ENCODE measurements at regions not wholly inside any gene's neighbourhood (a gene's known extent, or its start where the extent isn't known, plus 50 kb on each side); places are given as distances from the start of the nearest gene placed in this dataset.

GRCh38 chr2:120571015-120571728 lies 164.5 kb upstream of the GLI2 start:
- Histone ChIP-seq H3K4me1 (peaks cover 36% of the 10 kb centered on the region), H3K36me3 (no peaks in the 10 kb centered on the region), H3K9me3 (replicated peaks) (no peaks in the 10 kb centered on the region), H3K27me3 (ENCODE audit: low read depth) (no peaks in the 10 kb centered on the region), H3K27ac (replicated peaks) (no peak overlapping the region), H3K4me3 (no peak overlapping the region)
- DNase-seq: no peak
- no peak for TF ChIP-seq CTCF (IDR thresholded peaks at IDR 0.05; ENCODE audit: borderline replicate concordance)
- intact Hi-C loops (cut with micrococcal nuclease): no loop called here

- Histone ChIP-seq H3K27ac (replicated peaks) (no peak overlapping the region), H3K27me3 (ENCODE audit: low read depth) (no peaks in the 10 kb centered on the region), H3K9me3 (replicated peaks) (no peaks in the 10 kb centered on the region), H3K36me3 (no peaks in the 10 kb centered on the region), H3K4me3 (no peak overlapping the region), H3K4me1 (peaks cover 36% of the 10 kb centered on the region)
- intact Hi-C loops (cut with micrococcal nuclease): no loop called here
- no peak for TF ChIP-seq CTCF (IDR thresholded peaks at IDR 0.05; ENCODE audit: borderline replicate concordance)
- no peak for DNase-seq
Measured at GRCh38 chr2:120572226-120572625, 163.4 kb upstream of the GLI2 start.

- Histone ChIP-seq H3K4me1 (peaks cover 26% of the 10 kb centered on the region), H3K36me3 (no peaks in the 10 kb centered on the region), H3K27ac (replicated peaks) (no peak overlapping the region), H3K4me3 (no peak overlapping the region), H3K9me3 (replicated peaks) (no peaks in the 10 kb centered on the region), H3K27me3 (ENCODE audit: low read depth) (no peaks in the 10 kb centered on the region)
- DNase-seq: no peak
- intact Hi-C loops (cut with micrococcal nuclease): no loop called here
- TF ChIP-seq CTCF (IDR thresholded peaks at IDR 0.05; ENCODE audit: borderline replicate concordance): no peak
Measured at GRCh38 chr2:120574620-120575019, 161.0 kb upstream of the GLI2 start.

GRCh38 chr2:120575966-120576365 lies 159.7 kb upstream of the GLI2 start:
- no peak for DNase-seq
- H3K27ac ChIP-seq (replicated peaks): no peak overlapping the region
- H3K9me3 ChIP-seq (replicated peaks): no peaks in the 10 kb centered on the region
- no peak for TF ChIP-seq CTCF (IDR thresholded peaks at IDR 0.05; ENCODE audit: borderline replicate concordance)
- intact Hi-C loops (cut with micrococcal nuclease): no loop called here
- H3K4me3 ChIP-seq: no peak overlapping the region
- H3K36me3 ChIP-seq: no peaks in the 10 kb centered on the region
- peaks cover 26% of the 10 kb centered on the region for H3K4me1 ChIP-seq
- no peaks in the 10 kb centered on the region for H3K27me3 ChIP-seq (ENCODE audit: low read depth)

GRCh38 chr2:120576509-120577474 lies 158.9 kb upstream of the GLI2 start:
- Histone ChIP-seq H3K4me1 (peaks cover 26% of the 10 kb centered on the region), H3K27ac (replicated peaks) (peak overlapping the region; percentile 55), H3K27me3 (ENCODE audit: low read depth) (no peaks in the 10 kb centered on the region), H3K9me3 (replicated peaks) (no peaks in the 10 kb centered on the region), H3K4me3 (peak overlapping the region; percentile 61), H3K36me3 (no peaks in the 10 kb centered on the region)
- peak; percentile 54 for DNase-seq
- TF ChIP-seq CTCF (IDR thresholded peaks at IDR 0.05; ENCODE audit: borderline replicate concordance): no peak
- intact Hi-C loops (cut with micrococcal nuclease): no loop called here

Measured in left ventricle myocardium inferior (tissue), 1 donor.